IMR-90 (cell line): ENCODE measurements at regions not wholly inside any gene's neighbourhood (a gene's known extent, or its start where the extent isn't known, plus 50 kb on each side); places are given as distances from the start of the nearest gene placed in this dataset.

ENCODE experiments used
- ATAC-seq: fragments of 200-7000 bp; cut with Tn5 transposase; 2 replicates; pipeline ENCODE4 v1.9.1; 2020; ENCODE audit warnings: low read depth, mild to moderate bottlenecking, moderate library complexity
- BruUV-seq: library from RNA; stranded (reverse); fragments of 400-500 nt; replicated peaks from 2 replicates; lab custom pipeline; 2021; lab: Mats Ljungman, UMichigan
- CTCF ChIA-PET: fragments of 300-600 bp; formaldehyde crosslinking; extraction: SDS; loops from one replicate; lab custom pipeline; 2021; ENCODE audit warnings: antibody characterized with exemption; lab: Yijun Ruan, JAX
- POLR2A ChIA-PET: fragments of 300-600 bp; sonication (Branson Sonifier 250); formaldehyde crosslinking; loops from one replicate; lab custom pipeline; 2022; ENCODE audit warnings: antibody characterized with exemption; ENCODE audit not compliant: unreplicated experiment; lab: Charles Lee
- DNase-seq: peaks from one replicate; pipeline ENCODE4 v3.0.0; 2013
- H2AFZ ChIP-seq: replicated peaks from 2 replicates; pipeline ENCODE3; 2013; ENCODE audit warnings: low read length, mild to moderate bottlenecking; ENCODE audit not compliant: poor library complexity
- H2AK5ac ChIP-seq: 2 replicates; pipeline ENCODE4 v1.6.1; 2013; ENCODE audit warnings: low read depth, low read length, inconsistent platforms
- H2AK9ac ChIP-seq: replicated peaks from 2 replicates; pipeline ENCODE3; 2013; ENCODE audit warnings: mild to moderate bottlenecking, low read depth, low read length, moderate library complexity; ENCODE audit not compliant: poor library complexity
- H2BK120ac ChIP-seq: 2 replicates; pipeline ENCODE4 v1.6.1; 2013; ENCODE audit warnings: low read depth, low read length, inconsistent platforms
- H2BK15ac ChIP-seq: 3 replicates; pipeline ENCODE4 v1.6.1; 2013; ENCODE audit warnings: low read depth, low read length, inconsistent platforms
- H2BK20ac ChIP-seq: 2 replicates; pipeline ENCODE4 v1.6.1; 2013; ENCODE audit warnings: low read depth, mild to moderate bottlenecking, inconsistent platforms, low read length, moderate library complexity
- H2BK5ac ChIP-seq: 2 replicates; pipeline ENCODE4 v1.6.1; 2013; ENCODE audit warnings: mild to moderate bottlenecking, low read depth, low read length, inconsistent platforms; ENCODE audit not compliant: poor library complexity, severe bottlenecking
- H3K14ac ChIP-seq: replicated peaks from 2 replicates; pipeline ENCODE4 v1.6.1; 2013; ENCODE audit warnings: low read depth, low read length, inconsistent platforms
- H3K18ac ChIP-seq: 2 replicates; pipeline ENCODE4 v1.6.1; 2013; ENCODE audit warnings: low read depth, low read length, control low read depth
- H3K23ac ChIP-seq: 2 replicates; pipeline ENCODE4 v1.6.1; 2013; ENCODE audit warnings: low read depth, low read length, inconsistent platforms
- H3K27ac ChIP-seq: 2 replicates; pipeline ENCODE4 v1.5.1; 2013; ENCODE audit warnings: mild to moderate bottlenecking, control low read depth, low read length; ENCODE audit not compliant: insufficient read depth
- H3K27me3 ChIP-seq: 2 replicates; pipeline ENCODE4 v1.6.1; 2013; ENCODE audit warnings: low read length; ENCODE audit not compliant: control insufficient read depth, insufficient read depth
- H3K36me3 ChIP-seq: 2 replicates; pipeline ENCODE4 v1.6.1; 2013; ENCODE audit warnings: low read length, mixed read lengths; ENCODE audit not compliant: control insufficient read depth, insufficient read depth
- H3K4ac ChIP-seq: 2 replicates; pipeline ENCODE4 v1.6.1; 2013; ENCODE audit warnings: low read depth, low read length, inconsistent platforms
- H3K4me1 ChIP-seq: 2 replicates; pipeline ENCODE4 v1.6.1; 2013; ENCODE audit warnings: low read length, mixed read lengths; ENCODE audit not compliant: control insufficient read depth, insufficient read depth
- H3K4me2 ChIP-seq: 2 replicates; pipeline ENCODE4 v1.6.1; 2013; ENCODE audit warnings: low read depth, mild to moderate bottlenecking, control low read depth, low read length, moderate library complexity
- H3K4me3 ChIP-seq: 2 replicates; pipeline ENCODE4 v1.5.1; 2013; ENCODE audit warnings: low read depth, mild to moderate bottlenecking, control low read depth, low read length, moderate library complexity; ENCODE audit not compliant: insufficient read depth
- H3K56ac ChIP-seq: 2 replicates; pipeline ENCODE4 v1.6.1; 2013; ENCODE audit warnings: low read length, inconsistent platforms; ENCODE audit not compliant: insufficient read depth; ENCODE audit errors: extremely low read depth
- H3K79me1 ChIP-seq, 2 experiments: 2 replicates each; pipeline ENCODE4 v1.6.1; 2013; ENCODE audit warnings: low read length in 2 of 2, inconsistent platforms in 1 of 2, low read depth in 1 of 2
- H3K9ac ChIP-seq: 2 replicates; pipeline ENCODE4 v1.6.1; 2013; ENCODE audit warnings: low read depth, low read length, control low read depth
- H3K9me1 ChIP-seq: 2 replicates; pipeline ENCODE4 v1.6.1; 2013; ENCODE audit warnings: low read length, inconsistent platforms; ENCODE audit not compliant: insufficient read depth
- H3K9me3 ChIP-seq: 2 replicates; pipeline ENCODE4 v1.6.1; 2013; ENCODE audit warnings: low read length; ENCODE audit not compliant: control insufficient read depth, insufficient read depth
- H4K20me1 ChIP-seq: 2 replicates; pipeline ENCODE4 v1.6.1; 2013; ENCODE audit warnings: low read length, inconsistent platforms; ENCODE audit not compliant: insufficient read depth
- H4K5ac ChIP-seq: 2 replicates; pipeline ENCODE4 v1.6.1; 2013; ENCODE audit warnings: mild to moderate bottlenecking, low read depth, low read length, control low read depth
- H4K8ac ChIP-seq, 2 experiments: 2 replicates each; pipeline ENCODE4 v1.6.1; 2013; ENCODE audit warnings: low read depth in 2 of 2, low read length in 2 of 2, control low read depth in 1 of 2, inconsistent platforms in 1 of 2
- H4K91ac ChIP-seq: 2 replicates; pipeline ENCODE4 v1.6.1; 2013; ENCODE audit warnings: low read depth, low read length, inconsistent platforms; ENCODE audit not compliant: insufficient read depth
- BHLHE40 ChIP-seq: fragments of 150-350 bp; IDR thresholded peaks from 2 replicates; pipeline ENCODE4 v1.6.1; 2016; ENCODE audit warnings: mild to moderate bottlenecking, low read depth, low read length
- CEBPB ChIP-seq: IDR thresholded peaks from 2 replicates; pipeline ENCODE4 v1.6.1; 2012; ENCODE audit warnings: low read depth, low read length, improper control_type of control experiment
- CHD1 ChIP-seq: IDR thresholded peaks from 2 replicates; pipeline ENCODE4 v1.6.1; 2012; ENCODE audit warnings: low read depth, low read length, improper control_type of control experiment
- MAFK ChIP-seq: IDR thresholded peaks from 2 replicates; pipeline ENCODE4 v1.6.1; 2012; ENCODE audit warnings: low read depth, low read length, improper control_type of control experiment
- MXI1 ChIP-seq: IDR thresholded peaks from 2 replicates; pipeline ENCODE4 v1.6.1; 2012; ENCODE audit warnings: low read depth, mild to moderate bottlenecking, low read length, moderate library complexity, borderline replicate concordance
- NFE2L2 ChIP-seq: fragments of 150-350 bp; IDR thresholded peaks from 2 replicates; pipeline ENCODE4 v1.6.1; 2016; ENCODE audit warnings: low read depth, mild to moderate bottlenecking, low read length
- POLR2A ChIP-seq: IDR thresholded peaks from 2 replicates; pipeline ENCODE4 v1.6.1; 2012; ENCODE audit warnings: mild to moderate bottlenecking, low read depth, low read length
- RAD21 ChIP-seq: IDR thresholded peaks from 2 replicates; pipeline ENCODE4 v1.6.1; 2012; ENCODE audit warnings: low read length, improper control_type of control experiment
- RCOR1 ChIP-seq: IDR thresholded peaks from 2 replicates; pipeline ENCODE4 v1.6.1; 2012; ENCODE audit warnings: mild to moderate bottlenecking, low read length, improper control_type of control experiment; ENCODE audit not compliant: insufficient replicate concordance
- RFX5 ChIP-seq: IDR thresholded peaks from 2 replicates; pipeline ENCODE4 v1.8.0; 2012; ENCODE audit warnings: low read depth, mild to moderate bottlenecking, low read length, moderate library complexity
- SMC3 ChIP-seq: fragments of 150-350 bp; IDR thresholded peaks from 2 replicates; pipeline ENCODE4 v1.6.1; 2016; ENCODE audit warnings: low read depth, mild to moderate bottlenecking, antibody characterized with exemption, low read length, moderate library complexity
- WGBS, 2 experiments: methylation state at CpG; one replicate each; pipeline versions ENCODE4 v1.1.5 to v1.1.7; 2013; ENCODE audit warnings: missing lambda C conversion rate in 2 of 2; ENCODE audit not compliant: insufficient read length in 1 of 2; ENCODE audit errors: extremely low coverage in 2 of 2; 5-methylcytosine and 5-hydroxymethylcytosine counted together
- dilution Hi-C: fragments of 300-500 bp; cut with HindIII; formaldehyde crosslinking; loops from one replicate; pipeline ENCODE4 v1.14.3; 2018; ENCODE audit warnings: low sequenced_read_pairs; ENCODE audit not compliant: unreplicated experiment
- in situ Hi-C: fragments of 300-500 bp; cut with MboI; formaldehyde crosslinking; loops from 3 replicates; pipeline ENCODE4 v1.14.3; 2019; ENCODE audit warnings: low sequenced_read_pairs, inconsistent platforms, mixed read lengths
- intact Hi-C: fragments of 100-400 bp; cut with micrococcal nuclease; formaldehyde crosslinking; loops from 2 replicates; pipeline ENCODE4 v1.10.0; 2022
- TF ChIP-seq, protein P1 (sequence below): conservative IDR thresholded peaks from 2 replicates; pipeline ENCODE4 v1.5.1; 2012; ENCODE audit warnings: mild to moderate bottlenecking, low read depth, low read length, improper control_type of control experiment
- TF ChIP-seq, protein P2 (sequence below): fragments of 150-350 bp; IDR thresholded peaks from 2 replicates; pipeline ENCODE4 v1.6.1; 2016; ENCODE audit warnings: low read depth, mild to moderate bottlenecking, low read length, moderate library complexity, borderline replicate concordance

- Histone ChIP-seq H3K27me3 (no peaks in the 10 kb centered on the region), H2BK20ac (no peak overlapping the region), H2AK9ac (no peak overlapping the region), H3K79me1 (no peaks in the 10 kb centered on the region), H3K4me2 (no peak overlapping the region), H4K20me1 (no peaks in the 10 kb centered on the region), H3K4ac (no peak overlapping the region), H3K4me1 (no peaks in the 10 kb centered on the region), H4K5ac (no peak overlapping the region), H2AK5ac (no peak overlapping the region), H3K9me1 (no peaks in the 10 kb centered on the region), H3K9me3 (no peaks in the 10 kb centered on the region), H3K4me3 (no peak overlapping the region), H4K8ac (no peak overlapping the region), H3K18ac (no peak overlapping the region), H3K9ac (no peak overlapping the region), H2BK120ac (no peak overlapping the region), H2BK5ac (no peak overlapping the region), H3K56ac (no peak overlapping the region), H3K23ac (no peak overlapping the region), H3K14ac (no peak overlapping the region), H4K91ac (no peak overlapping the region), H3K36me3 (no peaks in the 10 kb centered on the region), H2AFZ (no peak overlapping the region), H2BK15ac (no peak overlapping the region), H3K27ac (no peak overlapping the region)
- no CpG with 5 or more reads among the region's 6 CpGs for WGBS, 2 experiments
- dilution Hi-C loops: no loop called here
- ChIA-PET CTCF (no interaction called here), POLR2A (no interaction called here)
- ATAC-seq (no peak), DNase-seq (peak; percentile 6)
- no TSS peak for BruUV-seq
- in situ Hi-C loops: no loop called here
- TF ChIP-seq, protein P1, sequence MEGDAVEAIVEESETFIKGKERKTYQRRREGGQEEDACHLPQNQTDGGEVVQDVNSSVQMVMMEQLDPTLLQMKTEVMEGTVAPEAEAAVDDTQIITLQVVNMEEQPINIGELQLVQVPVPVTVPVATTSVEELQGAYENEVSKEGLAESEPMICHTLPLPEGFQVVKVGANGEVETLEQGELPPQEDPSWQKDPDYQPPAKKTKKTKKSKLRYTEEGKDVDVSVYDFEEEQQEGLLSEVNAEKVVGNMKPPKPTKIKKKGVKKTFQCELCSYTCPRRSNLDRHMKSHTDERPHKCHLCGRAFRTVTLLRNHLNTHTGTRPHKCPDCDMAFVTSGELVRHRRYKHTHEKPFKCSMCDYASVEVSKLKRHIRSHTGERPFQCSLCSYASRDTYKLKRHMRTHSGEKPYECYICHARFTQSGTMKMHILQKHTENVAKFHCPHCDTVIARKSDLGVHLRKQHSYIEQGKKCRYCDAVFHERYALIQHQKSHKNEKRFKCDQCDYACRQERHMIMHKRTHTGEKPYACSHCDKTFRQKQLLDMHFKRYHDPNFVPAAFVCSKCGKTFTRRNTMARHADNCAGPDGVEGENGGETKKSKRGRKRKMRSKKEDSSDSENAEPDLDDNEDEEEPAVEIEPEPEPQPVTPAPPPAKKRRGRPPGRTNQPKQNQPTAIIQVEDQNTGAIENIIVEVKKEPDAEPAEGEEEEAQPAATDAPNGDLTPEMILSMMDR: no peak
- TF ChIP-seq RFX5: no peak
- TF ChIP-seq CEBPB: no peak
- no peak for TF ChIP-seq MXI1
- no peak for TF ChIP-seq POLR2A
- TF ChIP-seq, protein P2, sequence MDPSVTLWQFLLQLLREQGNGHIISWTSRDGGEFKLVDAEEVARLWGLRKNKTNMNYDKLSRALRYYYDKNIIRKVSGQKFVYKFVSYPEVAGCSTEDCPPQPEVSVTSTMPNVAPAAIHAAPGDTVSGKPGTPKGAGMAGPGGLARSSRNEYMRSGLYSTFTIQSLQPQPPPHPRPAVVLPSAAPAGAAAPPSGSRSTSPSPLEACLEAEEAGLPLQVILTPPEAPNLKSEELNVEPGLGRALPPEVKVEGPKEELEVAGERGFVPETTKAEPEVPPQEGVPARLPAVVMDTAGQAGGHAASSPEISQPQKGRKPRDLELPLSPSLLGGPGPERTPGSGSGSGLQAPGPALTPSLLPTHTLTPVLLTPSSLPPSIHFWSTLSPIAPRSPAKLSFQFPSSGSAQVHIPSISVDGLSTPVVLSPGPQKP: no peak
- no peak for TF ChIP-seq BHLHE40
- no peak for TF ChIP-seq RCOR1
- TF ChIP-seq SMC3: no peak
- no peak for TF ChIP-seq NFE2L2
- no peak for TF ChIP-seq MAFK
- no peak for TF ChIP-seq CHD1
- TF ChIP-seq RAD21: no peak
- intact Hi-C loops: no loop called here
These were observed 245.7 kb downstream of the IKZF2 start for GRCh38 chr2:212905640-212906201.
